IMR-90 (cell line): ENCODE measurements at regions not wholly inside any gene's neighbourhood (a gene's known extent, or its start where the extent isn't known, plus 50 kb on each side); places are given as distances from the start of the nearest gene placed in this dataset.

ENCODE experiments used
- ATAC-seq: fragments of 200-7000 bp; cut with Tn5 transposase; 2 replicates; pipeline ENCODE4 v1.9.1; 2020; ENCODE audit warnings: low read depth, mild to moderate bottlenecking, moderate library complexity
- BruUV-seq: library from RNA; stranded (reverse); fragments of 400-500 nt; replicated peaks from 2 replicates; lab custom pipeline; 2021; lab: Mats Ljungman, UMichigan
- CTCF ChIA-PET: fragments of 300-600 bp; formaldehyde crosslinking; extraction: SDS; loops from one replicate; lab custom pipeline; 2021; ENCODE audit warnings: antibody characterized with exemption; lab: Yijun Ruan, JAX
- POLR2A ChIA-PET: fragments of 300-600 bp; sonication (Branson Sonifier 250); formaldehyde crosslinking; loops from one replicate; lab custom pipeline; 2022; ENCODE audit warnings: antibody characterized with exemption; ENCODE audit not compliant: unreplicated experiment; lab: Charles Lee
- DNase-seq: peaks from one replicate; pipeline ENCODE4 v3.0.0; 2013
- H2AFZ ChIP-seq: replicated peaks from 2 replicates; pipeline ENCODE3; 2013; ENCODE audit warnings: low read length, mild to moderate bottlenecking; ENCODE audit not compliant: poor library complexity
- H2AK5ac ChIP-seq: 2 replicates; pipeline ENCODE4 v1.6.1; 2013; ENCODE audit warnings: low read depth, low read length, inconsistent platforms
- H2AK9ac ChIP-seq: replicated peaks from 2 replicates; pipeline ENCODE3; 2013; ENCODE audit warnings: mild to moderate bottlenecking, low read depth, low read length, moderate library complexity; ENCODE audit not compliant: poor library complexity
- H2BK120ac ChIP-seq: 2 replicates; pipeline ENCODE4 v1.6.1; 2013; ENCODE audit warnings: low read depth, low read length, inconsistent platforms
- H2BK15ac ChIP-seq: 3 replicates; pipeline ENCODE4 v1.6.1; 2013; ENCODE audit warnings: low read depth, low read length, inconsistent platforms
- H2BK20ac ChIP-seq: 2 replicates; pipeline ENCODE4 v1.6.1; 2013; ENCODE audit warnings: low read depth, mild to moderate bottlenecking, inconsistent platforms, low read length, moderate library complexity
- H2BK5ac ChIP-seq: 2 replicates; pipeline ENCODE4 v1.6.1; 2013; ENCODE audit warnings: mild to moderate bottlenecking, low read depth, low read length, inconsistent platforms; ENCODE audit not compliant: poor library complexity, severe bottlenecking
- H3K14ac ChIP-seq: replicated peaks from 2 replicates; pipeline ENCODE4 v1.6.1; 2013; ENCODE audit warnings: low read depth, low read length, inconsistent platforms
- H3K18ac ChIP-seq: 2 replicates; pipeline ENCODE4 v1.6.1; 2013; ENCODE audit warnings: low read depth, low read length, control low read depth
- H3K23ac ChIP-seq: 2 replicates; pipeline ENCODE4 v1.6.1; 2013; ENCODE audit warnings: low read depth, low read length, inconsistent platforms
- H3K27ac ChIP-seq: 2 replicates; pipeline ENCODE4 v1.5.1; 2013; ENCODE audit warnings: mild to moderate bottlenecking, control low read depth, low read length; ENCODE audit not compliant: insufficient read depth
- H3K27me3 ChIP-seq: 2 replicates; pipeline ENCODE4 v1.6.1; 2013; ENCODE audit warnings: low read length; ENCODE audit not compliant: control insufficient read depth, insufficient read depth
- H3K36me3 ChIP-seq: 2 replicates; pipeline ENCODE4 v1.6.1; 2013; ENCODE audit warnings: low read length, mixed read lengths; ENCODE audit not compliant: control insufficient read depth, insufficient read depth
- H3K4ac ChIP-seq: 2 replicates; pipeline ENCODE4 v1.6.1; 2013; ENCODE audit warnings: low read depth, low read length, inconsistent platforms
- H3K4me1 ChIP-seq: 2 replicates; pipeline ENCODE4 v1.6.1; 2013; ENCODE audit warnings: low read length, mixed read lengths; ENCODE audit not compliant: control insufficient read depth, insufficient read depth
- H3K4me2 ChIP-seq: 2 replicates; pipeline ENCODE4 v1.6.1; 2013; ENCODE audit warnings: low read depth, mild to moderate bottlenecking, control low read depth, low read length, moderate library complexity
- H3K4me3 ChIP-seq: 2 replicates; pipeline ENCODE4 v1.5.1; 2013; ENCODE audit warnings: low read depth, mild to moderate bottlenecking, control low read depth, low read length, moderate library complexity; ENCODE audit not compliant: insufficient read depth
- H3K56ac ChIP-seq: 2 replicates; pipeline ENCODE4 v1.6.1; 2013; ENCODE audit warnings: low read length, inconsistent platforms; ENCODE audit not compliant: insufficient read depth; ENCODE audit errors: extremely low read depth
- H3K79me1 ChIP-seq, 2 experiments: 2 replicates each; pipeline ENCODE4 v1.6.1; 2013; ENCODE audit warnings: low read length in 2 of 2, inconsistent platforms in 1 of 2, low read depth in 1 of 2
- H3K9ac ChIP-seq: 2 replicates; pipeline ENCODE4 v1.6.1; 2013; ENCODE audit warnings: low read depth, low read length, control low read depth
- H3K9me1 ChIP-seq: 2 replicates; pipeline ENCODE4 v1.6.1; 2013; ENCODE audit warnings: low read length, inconsistent platforms; ENCODE audit not compliant: insufficient read depth
- H3K9me3 ChIP-seq: 2 replicates; pipeline ENCODE4 v1.6.1; 2013; ENCODE audit warnings: low read length; ENCODE audit not compliant: control insufficient read depth, insufficient read depth
- H4K20me1 ChIP-seq: 2 replicates; pipeline ENCODE4 v1.6.1; 2013; ENCODE audit warnings: low read length, inconsistent platforms; ENCODE audit not compliant: insufficient read depth
- H4K5ac ChIP-seq: 2 replicates; pipeline ENCODE4 v1.6.1; 2013; ENCODE audit warnings: mild to moderate bottlenecking, low read depth, low read length, control low read depth
- H4K8ac ChIP-seq, 2 experiments: 2 replicates each; pipeline ENCODE4 v1.6.1; 2013; ENCODE audit warnings: low read depth in 2 of 2, low read length in 2 of 2, control low read depth in 1 of 2, inconsistent platforms in 1 of 2
- H4K91ac ChIP-seq: 2 replicates; pipeline ENCODE4 v1.6.1; 2013; ENCODE audit warnings: low read depth, low read length, inconsistent platforms; ENCODE audit not compliant: insufficient read depth
- CHD1 ChIP-seq: IDR thresholded peaks from 2 replicates; pipeline ENCODE4 v1.6.1; 2012; ENCODE audit warnings: low read depth, low read length, improper control_type of control experiment
- CTCF ChIP-seq: conservative IDR thresholded peaks from 2 replicates; pipeline ENCODE4 v1.5.1; 2012; ENCODE audit warnings: mild to moderate bottlenecking, low read depth, low read length, improper control_type of control experiment
- FOS ChIP-seq: fragments of 150-350 bp; IDR thresholded peaks from 2 replicates; pipeline ENCODE4 v1.6.1; 2016; ENCODE audit warnings: low read depth, low read length
- MXI1 ChIP-seq: IDR thresholded peaks from 2 replicates; pipeline ENCODE4 v1.6.1; 2012; ENCODE audit warnings: low read depth, mild to moderate bottlenecking, low read length, moderate library complexity, borderline replicate concordance
- NFE2L2 ChIP-seq: fragments of 150-350 bp; IDR thresholded peaks from 2 replicates; pipeline ENCODE4 v1.6.1; 2016; ENCODE audit warnings: low read depth, mild to moderate bottlenecking, low read length
- POLR2A ChIP-seq: IDR thresholded peaks from 2 replicates; pipeline ENCODE4 v1.6.1; 2012; ENCODE audit warnings: mild to moderate bottlenecking, low read depth, low read length
- RFX5 ChIP-seq: IDR thresholded peaks from 2 replicates; pipeline ENCODE4 v1.8.0; 2012; ENCODE audit warnings: low read depth, mild to moderate bottlenecking, low read length, moderate library complexity
- dilution Hi-C: fragments of 300-500 bp; cut with HindIII; formaldehyde crosslinking; loops from one replicate; pipeline ENCODE4 v1.14.3; 2018; ENCODE audit warnings: low sequenced_read_pairs; ENCODE audit not compliant: unreplicated experiment
- in situ Hi-C: fragments of 300-500 bp; cut with MboI; formaldehyde crosslinking; loops from 3 replicates; pipeline ENCODE4 v1.14.3; 2019; ENCODE audit warnings: low sequenced_read_pairs, inconsistent platforms, mixed read lengths
- intact Hi-C: fragments of 100-400 bp; cut with micrococcal nuclease; formaldehyde crosslinking; loops from 2 replicates; pipeline ENCODE4 v1.10.0; 2022

GRCh38 chr2:193270816-193271215 lies 1076.1 kb upstream of the TMEFF2 start:
- Histone ChIP-seq H3K9ac (no peak overlapping the region), H3K23ac (no peak overlapping the region), H3K27ac (no peak overlapping the region), H3K4me1 (no peaks in the 10 kb centered on the region), H3K27me3 (no peaks in the 10 kb centered on the region), H3K14ac (no peak overlapping the region), H3K4me2 (no peak overlapping the region), H2BK20ac (no peak overlapping the region), H4K20me1 (no peaks in the 10 kb centered on the region), H3K79me1 (no peaks in the 10 kb centered on the region), H2AK9ac (no peak overlapping the region), H2BK15ac (no peak overlapping the region), H2BK5ac (no peak overlapping the region), H3K4ac (no peak overlapping the region), H2AK5ac (no peak overlapping the region), H4K5ac (no peak overlapping the region), H3K56ac (no peak overlapping the region), H2BK120ac (no peak overlapping the region), H4K91ac (no peak overlapping the region), H3K36me3 (no peaks in the 10 kb centered on the region), H3K9me3 (peaks cover 6% of the 10 kb centered on the region; the same call in 1 of the 2 replicates), H3K9me1 (no peaks in the 10 kb centered on the region), H3K18ac (no peak overlapping the region), H4K8ac (no peak overlapping the region), H3K4me3 (no peak overlapping the region), H2AFZ (no peak overlapping the region)
- in situ Hi-C loops (no loop called here), intact Hi-C loops (no loop called here), dilution Hi-C loops (no loop called here)
- ATAC-seq: no peak
- no peak for DNase-seq
- BruUV-seq: no TSS peak
- TF ChIP-seq MXI1: no peak
- no peak for TF ChIP-seq CTCF
- no peak for TF ChIP-seq NFE2L2
- TF ChIP-seq CHD1: no peak
- TF ChIP-seq FOS: no peak
- no peak for TF ChIP-seq POLR2A
- no peak for TF ChIP-seq RFX5
- ChIA-PET POLR2A (no interaction called here), CTCF (no interaction called here)
